Tibial nerve (tissue), 4 donors: ENCODE measurements at regions not wholly inside any gene's neighbourhood (a gene's known extent, or its start where the extent isn't known, plus 50 kb on each side); places are given as distances from the start of the nearest gene placed in this dataset.

Experiments used
- DNase-seq, 2 donors: peaks; one replicate each; pipeline ENCODE4 v3.0.0-alpha.2; 2019; ENCODE audit warnings: low spot score in 2 of 2
- H3K27ac ChIP-seq, 4 donors: fragments of 200-600 bp; sonication (generic) in 3 of 4; one replicate each; pipeline ENCODE4 v1.5.1; 2017 to 2019; ENCODE audit warnings: mild to moderate bottlenecking in 1 of 4
- H3K27me3 ChIP-seq, 2 donors: fragments of 200-600 bp; sonication (generic) in 1 of 2; one replicate each; pipeline versions ENCODE4 v1.5.1 to v1.6.0; 2017 to 2019
- H3K36me3 ChIP-seq, 3 donors: fragments of 200-600 bp; sonication (generic); one replicate each; pipeline ENCODE4 v1.5.1; 2018 to 2019
- H3K4me1 ChIP-seq, 4 donors: fragments of 200-600 bp; sonication (generic) in 3 of 4; one replicate each; pipeline ENCODE4 v1.5.1; 2017 to 2019
- H3K4me3 ChIP-seq, 4 donors: fragments of 200-600 bp; sonication (generic) in 3 of 4; one replicate each; pipeline ENCODE4 v1.5.1; 2017 to 2019; ENCODE audit warnings: mild to moderate bottlenecking in 1 of 4, moderate library complexity in 1 of 4
- H3K9me3 ChIP-seq, 4 donors: fragments of 200-600 bp; sonication (generic) in 3 of 4; one replicate each; pipeline ENCODE4 v1.5.1; 2017 to 2019
- EP300 ChIP-seq, 2 donors: sonication (generic); formaldehyde crosslinking; IDR thresholded peaks; one replicate each; pipeline ENCODE4 v1.6.1; 2017; ENCODE audit warnings: antibody characterized with exemption in 2 of 2, mild to moderate bottlenecking in 1 of 2
- POLR2A ChIP-seq, 2 donors: fragments of 450-650 bp; IDR thresholded peaks; one replicate each; pipeline ENCODE4 v1.6.1; 2017; ENCODE audit warnings: antibody characterized with exemption in 2 of 2, mild to moderate bottlenecking in 2 of 2, moderate library complexity in 2 of 2
- WGBS, 2 donors: methylation state at CpG; one replicate each; pipeline ENCODE4 v1.1.5; 2018; 5-methylcytosine and 5-hydroxymethylcytosine counted together
- TF ChIP-seq, protein P1 (sequence below), 5 experiments: fragments of 200-600 bp in 3 of 5; fragments of 450-650 bp in 2 of 5; sonication (generic) in 3 of 5; IDR thresholded peaks; one replicate each; pipeline ENCODE4 v1.5.1; 2016 to 2019; ENCODE audit warnings: antibody characterized with exemption in 5 of 5, mild to moderate bottlenecking in 3 of 5, moderate library complexity in 2 of 5

DNA sequence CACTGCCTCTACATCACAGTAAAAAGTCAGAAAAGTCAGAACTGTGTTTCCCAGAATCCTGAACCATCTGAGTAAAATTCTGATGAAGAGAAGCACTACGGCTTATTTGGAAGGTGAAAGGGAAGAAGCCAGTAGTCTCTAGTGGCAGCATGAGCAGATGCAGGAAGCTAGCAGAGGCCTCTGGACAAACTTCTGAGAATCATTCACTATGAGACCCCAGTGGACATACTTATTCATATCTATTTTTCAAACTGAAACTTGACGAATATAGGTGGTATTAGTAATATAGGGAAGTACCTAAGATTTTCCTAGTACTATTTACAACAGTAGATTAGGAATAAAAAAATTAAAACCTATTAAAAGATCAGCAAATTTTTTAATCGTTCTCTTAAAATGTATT, 272.8 kb upstream of the TTC14 start:
- Histone ChIP-seq H3K4me3 (no peak overlapping the region), H3K9me3 (peaks cover 0 to 9% (median 0%) of the 10 kb centered on the region in 4 donors), H3K36me3 (no peaks in the 10 kb centered on the region), H3K4me1 (no peaks in the 10 kb centered on the region), H3K27me3 (no peaks in the 10 kb centered on the region), H3K27ac (no peak overlapping the region)
- DNase-seq, result no peak
- WGBS, 2 donors, result 66 to 67% methylated on average over 3 of the region's 3 CpGs
- TF ChIP-seq, protein P1, sequence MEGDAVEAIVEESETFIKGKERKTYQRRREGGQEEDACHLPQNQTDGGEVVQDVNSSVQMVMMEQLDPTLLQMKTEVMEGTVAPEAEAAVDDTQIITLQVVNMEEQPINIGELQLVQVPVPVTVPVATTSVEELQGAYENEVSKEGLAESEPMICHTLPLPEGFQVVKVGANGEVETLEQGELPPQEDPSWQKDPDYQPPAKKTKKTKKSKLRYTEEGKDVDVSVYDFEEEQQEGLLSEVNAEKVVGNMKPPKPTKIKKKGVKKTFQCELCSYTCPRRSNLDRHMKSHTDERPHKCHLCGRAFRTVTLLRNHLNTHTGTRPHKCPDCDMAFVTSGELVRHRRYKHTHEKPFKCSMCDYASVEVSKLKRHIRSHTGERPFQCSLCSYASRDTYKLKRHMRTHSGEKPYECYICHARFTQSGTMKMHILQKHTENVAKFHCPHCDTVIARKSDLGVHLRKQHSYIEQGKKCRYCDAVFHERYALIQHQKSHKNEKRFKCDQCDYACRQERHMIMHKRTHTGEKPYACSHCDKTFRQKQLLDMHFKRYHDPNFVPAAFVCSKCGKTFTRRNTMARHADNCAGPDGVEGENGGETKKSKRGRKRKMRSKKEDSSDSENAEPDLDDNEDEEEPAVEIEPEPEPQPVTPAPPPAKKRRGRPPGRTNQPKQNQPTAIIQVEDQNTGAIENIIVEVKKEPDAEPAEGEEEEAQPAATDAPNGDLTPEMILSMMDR (IDR thresholded peaks at IDR 0.05), result no peak
- TF ChIP-seq POLR2A (IDR thresholded peaks at IDR 0.05) (no peak), EP300 (IDR thresholded peaks at IDR 0.05) (no peak)

- 86 to 88% methylated on average over 2 of the region's 2 CpGs for WGBS, 2 donors
- H3K4me1 ChIP-seq, result no peaks in the 10 kb centered on the region
- no peak overlapping the region for H3K4me3 ChIP-seq
- DNase-seq, result no peak
- H3K27me3 ChIP-seq, result no peaks in the 10 kb centered on the region
- no peak overlapping the region for H3K27ac ChIP-seq
- no peak for TF ChIP-seq EP300 (IDR thresholded peaks at IDR 0.05)
- TF ChIP-seq POLR2A (IDR thresholded peaks at IDR 0.05), result no peak
- TF ChIP-seq, protein P1 (IDR thresholded peaks at IDR 0.05), result no peak
- H3K9me3 ChIP-seq, result peaks cover 0 to 9% (median 0%) of the 10 kb centered on the region in 4 donors
- H3K36me3 ChIP-seq, result no peaks in the 10 kb centered on the region
These were observed 272.1 kb upstream of the TTC14 start for GRCh38 chr3:180329847-180330246.

GRCh38 chr3:180330440-180330839, 271.5 kb upstream of the TTC14 start:
- Histone ChIP-seq H3K4me1 (no peaks in the 10 kb centered on the region), H3K36me3 (no peaks in the 10 kb centered on the region), H3K27ac (no peak overlapping the region), H3K27me3 (no peaks in the 10 kb centered on the region), H3K4me3 (no peak overlapping the region), H3K9me3 (peaks cover 0 to 9% (median 0%) of the 10 kb centered on the region in 4 donors)
- TF ChIP-seq POLR2A (IDR thresholded peaks at IDR 0.05) (no peak), EP300 (IDR thresholded peaks at IDR 0.05) (no peak)
- TF ChIP-seq, protein P1 (IDR thresholded peaks at IDR 0.05), result no peak
- no peak for DNase-seq
- WGBS, 2 donors, result 95 to 97% methylated on average over 1 of the region's 1 CpG

DNA sequence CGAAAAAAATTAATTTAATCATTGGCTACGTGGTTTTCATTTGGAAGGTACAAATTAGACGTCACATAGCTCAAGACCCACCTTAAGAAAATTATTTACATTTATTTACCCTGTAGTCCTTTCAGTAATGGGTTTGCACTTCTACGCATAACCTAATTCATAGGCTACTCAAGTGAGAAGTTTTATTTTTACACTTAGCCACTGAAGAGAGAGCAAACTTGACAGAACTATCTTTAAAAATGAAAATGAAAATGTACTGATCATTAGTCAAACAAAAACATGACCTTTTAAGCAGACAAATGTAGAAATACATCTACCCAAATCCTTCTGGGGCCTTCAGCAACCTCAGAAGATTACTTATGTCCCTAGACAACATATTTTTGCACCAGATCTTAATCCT, 269.4 kb upstream of the TTC14 start:
- no peak for DNase-seq
- Histone ChIP-seq H3K36me3 (no peaks in the 10 kb centered on the region), H3K9me3 (peaks cover 0 to 9% (median 0%) of the 10 kb centered on the region in 4 donors), H3K4me1 (no peaks in the 10 kb centered on the region), H3K27me3 (no peaks in the 10 kb centered on the region), H3K4me3 (no peak overlapping the region), H3K27ac (no peak overlapping the region)
- 86 to 90% methylated on average over 4 of the region's 4 CpGs for WGBS, 2 donors
- TF ChIP-seq EP300 (IDR thresholded peaks at IDR 0.05), result no peak
- TF ChIP-seq POLR2A (IDR thresholded peaks at IDR 0.05), result no peak
- TF ChIP-seq, protein P1 (IDR thresholded peaks at IDR 0.05), result no peak

- peaks cover 0 to 9% (median 0%) of the 10 kb centered on the region in 4 donors for H3K9me3 ChIP-seq
- H3K4me1 ChIP-seq, result no peaks in the 10 kb centered on the region
- no peak overlapping the region for H3K27ac ChIP-seq
- TF ChIP-seq EP300 (IDR thresholded peaks at IDR 0.05) (no peak), POLR2A (IDR thresholded peaks at IDR 0.05) (no peak)
- TF ChIP-seq, protein P1 (IDR thresholded peaks at IDR 0.05), result no peak
- H3K27me3 ChIP-seq, result no peaks in the 10 kb centered on the region
- no peak for DNase-seq
- no peak overlapping the region for H3K4me3 ChIP-seq
- H3K36me3 ChIP-seq, result no peaks in the 10 kb centered on the region
- 44 to 49% methylated on average over 3 of the region's 3 CpGs for WGBS, 2 donors
These were observed 266.9 kb upstream of the TTC14 start for GRCh38 chr3:180335050-180335449.
